GM18511 (cell line): ENCODE measurements at regions not wholly inside any gene's neighbourhood (a gene's known extent, or its start where the extent isn't known, plus 50 kb on each side); places are given as distances from the start of the nearest gene placed in this dataset.
"Not testable (repeated sequence)": the region's sequence is repeated elsewhere in the genome, so short reads cannot be mapped to it uniquely, and the experiment has no call there.

Experiments used
- ATAC-seq: cut with Tn5 transposase; IDR thresholded peaks from one replicate; pipeline ENCODE4 v1.9.1; 2021; ENCODE audit warnings: mild to moderate bottlenecking, moderate library complexity; ENCODE audit not compliant: unreplicated experiment

- no peak for ATAC-seq
These were observed 82.8 kb upstream of the PARP8 start for GRCh38 chr5:50583621-50584020.

DNA sequence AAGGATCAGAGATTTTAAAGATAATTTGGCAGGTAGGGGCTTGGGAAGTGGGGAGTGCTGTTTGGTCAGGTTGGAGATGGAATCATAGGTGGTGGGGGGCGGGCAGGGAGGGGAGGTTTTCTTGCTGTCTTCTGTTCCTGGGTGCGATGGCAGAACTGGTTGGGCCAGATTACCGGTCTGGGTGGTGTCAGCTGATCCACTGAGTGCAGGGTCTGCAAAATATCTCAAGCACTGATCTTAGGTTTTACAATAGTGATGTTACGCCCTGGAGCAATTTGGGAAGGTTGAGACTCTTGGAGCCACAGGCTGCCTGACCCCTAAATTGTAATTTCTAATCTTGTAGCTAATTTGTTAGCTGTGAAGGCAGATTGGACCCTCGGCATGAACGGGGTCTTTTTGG lies 78.0 kb upstream of the PARP8 start:
- ATAC-seq = not testable (repeated sequence)

DNA sequence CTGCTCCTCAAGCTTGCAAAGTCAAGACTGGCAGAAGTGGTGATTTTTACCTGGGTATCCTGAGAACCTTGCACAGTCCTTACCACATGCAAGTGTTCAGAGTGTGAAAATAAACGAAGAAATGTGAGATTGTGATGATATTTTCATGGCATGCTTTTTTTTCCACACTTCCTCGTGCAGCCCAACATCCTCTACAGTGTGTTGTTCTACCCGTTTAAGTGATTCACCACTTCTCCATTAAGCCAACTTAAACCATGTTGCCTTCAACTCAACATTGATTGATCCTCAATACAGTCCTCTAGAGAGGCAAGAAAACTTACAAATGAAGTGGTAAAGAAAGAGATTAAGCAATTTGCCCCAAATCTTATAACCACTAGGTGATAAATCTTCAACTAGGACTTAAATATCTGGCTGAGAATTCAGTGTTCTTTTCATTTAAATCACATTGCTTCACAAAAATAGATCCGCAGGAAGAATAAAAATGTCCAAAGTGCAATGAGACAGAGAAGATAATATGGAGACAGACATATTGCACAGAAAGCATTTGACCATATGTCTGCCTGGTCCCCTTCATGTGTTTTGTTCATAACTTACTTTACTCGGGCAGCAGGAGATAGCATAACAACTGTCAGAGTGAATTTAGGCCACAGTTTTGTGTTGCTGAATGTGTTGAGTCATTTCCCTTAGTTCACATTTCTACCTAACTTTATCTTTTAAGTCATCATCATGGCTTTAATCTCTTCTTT lies 75.8 kb upstream of the PARP8 start:
- not testable (repeated sequence) for ATAC-seq

GRCh38 chr5:50591338-50591737 lies 75.1 kb upstream of the PARP8 start:
- not testable (repeated sequence) for ATAC-seq

GRCh38 chr5:50593681-50594080 lies 72.8 kb upstream of the PARP8 start:
- no peak for ATAC-seq

GRCh38 chr5:50595199-50595598 lies 71.2 kb upstream of the PARP8 start:
- ATAC-seq = no peak

GRCh38 chr5:50601576-50601975 lies 64.9 kb upstream of the PARP8 start:
- not testable (repeated sequence) for ATAC-seq

GRCh38 chr5:50606179-50606578 lies 60.3 kb upstream of the PARP8 start:
- no peak for ATAC-seq

DNA sequence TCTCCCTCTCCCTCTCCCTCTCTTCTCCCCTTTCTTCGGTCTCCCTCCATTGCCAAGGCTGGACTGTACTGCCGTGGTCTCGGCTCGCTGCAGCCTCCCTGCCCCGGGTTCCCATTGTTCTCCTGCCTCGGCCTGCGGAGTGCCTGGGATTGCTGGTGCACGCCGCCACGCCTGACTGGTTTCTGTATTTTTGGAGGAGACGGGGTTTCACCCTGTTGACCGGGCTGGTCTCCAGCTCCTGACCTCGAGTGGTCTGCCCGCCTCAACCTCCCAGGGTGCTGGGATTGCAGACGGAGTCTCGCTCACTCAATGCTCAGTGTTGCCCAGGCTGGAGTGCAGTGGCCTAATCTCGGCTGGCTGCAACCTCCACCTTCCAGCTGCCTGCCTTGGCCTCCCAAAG lies 59.0 kb upstream of the PARP8 start:
- ATAC-seq = not testable (repeated sequence)

- not testable (repeated sequence) for ATAC-seq
These were observed 58.3 kb upstream of the PARP8 start for GRCh38 chr5:50607953-50608705.

- ATAC-seq = not testable (repeated sequence)
These were observed 53.4 kb upstream of the PARP8 start for GRCh38 chr5:50613057-50613456.
